Endothelial cell (in vitro differentiated cells): ENCODE measurements at regions not wholly inside any gene's neighbourhood (a gene's known extent, or its start where the extent isn't known, plus 50 kb on each side); places are given as distances from the start of the nearest gene placed in this dataset.

Experiments used
- DNase-seq: peaks from one replicate; pipeline ENCODE4 v3.0.0; 2021; ENCODE audit warnings: low spot score
- H3K27ac Mint-ChIP-seq: one replicate; pipeline ENCODE4 v1.8.0; 2021; ENCODE audit warnings: mixed read lengths, inconsistent platforms; ENCODE audit not compliant: unreplicated experiment
- H3K27me3 Mint-ChIP-seq: one replicate; pipeline ENCODE4 v1.8.0; 2021; ENCODE audit warnings: mild to moderate bottlenecking, moderate library complexity, mixed read lengths, inconsistent platforms; ENCODE audit not compliant: unreplicated experiment
- H3K36me3 Mint-ChIP-seq: one replicate; pipeline ENCODE4 v1.8.0; 2021; ENCODE audit warnings: mild to moderate bottlenecking, low read depth, mixed read lengths, inconsistent platforms; ENCODE audit not compliant: unreplicated experiment
- H3K4me1 Mint-ChIP-seq: one replicate; pipeline ENCODE4 v1.8.0; 2021; ENCODE audit warnings: mild to moderate bottlenecking, mixed read lengths, inconsistent platforms; ENCODE audit not compliant: unreplicated experiment
- H3K4me3 Mint-ChIP-seq: one replicate; pipeline ENCODE4 v1.8.0; 2021; ENCODE audit warnings: mild to moderate bottlenecking, mixed read lengths, inconsistent platforms; ENCODE audit not compliant: unreplicated experiment
- H3K9me3 Mint-ChIP-seq: one replicate; pipeline ENCODE4 v1.8.0; 2021; ENCODE audit warnings: mixed read lengths, inconsistent platforms; ENCODE audit not compliant: unreplicated experiment
- TF ChIP-seq, protein P1 (sequence below): fragments of 200-600 bp; sonication (generic); IDR thresholded peaks from one replicate; pipeline ENCODE4 v1.5.0; 2021; ENCODE audit warnings: antibody characterized with exemption; ENCODE audit not compliant: unreplicated experiment

- H3K4me3 Mint-ChIP-seq = no peak overlapping the region
- TF ChIP-seq, protein P1, sequence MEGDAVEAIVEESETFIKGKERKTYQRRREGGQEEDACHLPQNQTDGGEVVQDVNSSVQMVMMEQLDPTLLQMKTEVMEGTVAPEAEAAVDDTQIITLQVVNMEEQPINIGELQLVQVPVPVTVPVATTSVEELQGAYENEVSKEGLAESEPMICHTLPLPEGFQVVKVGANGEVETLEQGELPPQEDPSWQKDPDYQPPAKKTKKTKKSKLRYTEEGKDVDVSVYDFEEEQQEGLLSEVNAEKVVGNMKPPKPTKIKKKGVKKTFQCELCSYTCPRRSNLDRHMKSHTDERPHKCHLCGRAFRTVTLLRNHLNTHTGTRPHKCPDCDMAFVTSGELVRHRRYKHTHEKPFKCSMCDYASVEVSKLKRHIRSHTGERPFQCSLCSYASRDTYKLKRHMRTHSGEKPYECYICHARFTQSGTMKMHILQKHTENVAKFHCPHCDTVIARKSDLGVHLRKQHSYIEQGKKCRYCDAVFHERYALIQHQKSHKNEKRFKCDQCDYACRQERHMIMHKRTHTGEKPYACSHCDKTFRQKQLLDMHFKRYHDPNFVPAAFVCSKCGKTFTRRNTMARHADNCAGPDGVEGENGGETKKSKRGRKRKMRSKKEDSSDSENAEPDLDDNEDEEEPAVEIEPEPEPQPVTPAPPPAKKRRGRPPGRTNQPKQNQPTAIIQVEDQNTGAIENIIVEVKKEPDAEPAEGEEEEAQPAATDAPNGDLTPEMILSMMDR = no peak
- no peaks in the 10 kb centered on the region for H3K36me3 Mint-ChIP-seq
- no peaks in the 10 kb centered on the region for H3K9me3 Mint-ChIP-seq
- no peak overlapping the region for H3K27ac Mint-ChIP-seq
- no peak for DNase-seq
- no peaks in the 10 kb centered on the region for H3K27me3 Mint-ChIP-seq
- no peaks in the 10 kb centered on the region for H3K4me1 Mint-ChIP-seq
Observed at GRCh38 chr5:91850031-91850430, 466.9 kb upstream of the ARRDC3 start.

- Mint-ChIP-seq H3K9me3 (no peaks in the 10 kb centered on the region), H3K27ac (no peak overlapping the region), H3K36me3 (no peaks in the 10 kb centered on the region), H3K27me3 (no peaks in the 10 kb centered on the region), H3K4me1 (no peaks in the 10 kb centered on the region), H3K4me3 (no peak overlapping the region)
- TF ChIP-seq, protein P1 = no peak
- no peak for DNase-seq
Observed at GRCh38 chr5:91849069-91849468, 466.0 kb upstream of the ARRDC3 start.

DNA sequence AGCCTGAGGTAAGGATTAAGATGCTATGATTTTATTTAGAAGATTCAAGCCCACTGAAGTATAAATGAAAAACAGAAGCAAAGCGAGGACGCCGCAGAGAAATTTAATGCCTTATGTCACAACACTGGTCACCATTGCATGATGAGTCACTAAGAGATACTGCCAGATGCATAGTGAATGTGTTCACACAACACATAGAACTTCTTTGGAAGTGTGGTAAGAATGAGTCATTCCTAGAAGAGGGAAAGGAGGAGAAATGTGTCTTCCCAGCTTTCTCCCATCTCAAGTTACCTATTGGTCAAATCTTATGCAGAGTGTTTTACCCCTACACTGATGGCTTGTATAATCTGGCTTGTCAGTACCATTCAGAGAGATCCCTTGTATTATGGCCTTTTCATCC, 465.3 kb upstream of the ARRDC3 start:
- Mint-ChIP-seq H3K27me3 (no peaks in the 10 kb centered on the region), H3K9me3 (no peaks in the 10 kb centered on the region), H3K4me3 (no peak overlapping the region), H3K27ac (no peak overlapping the region), H3K4me1 (no peaks in the 10 kb centered on the region), H3K36me3 (no peaks in the 10 kb centered on the region)
- TF ChIP-seq, protein P1 = no peak
- no peak for DNase-seq

DNA sequence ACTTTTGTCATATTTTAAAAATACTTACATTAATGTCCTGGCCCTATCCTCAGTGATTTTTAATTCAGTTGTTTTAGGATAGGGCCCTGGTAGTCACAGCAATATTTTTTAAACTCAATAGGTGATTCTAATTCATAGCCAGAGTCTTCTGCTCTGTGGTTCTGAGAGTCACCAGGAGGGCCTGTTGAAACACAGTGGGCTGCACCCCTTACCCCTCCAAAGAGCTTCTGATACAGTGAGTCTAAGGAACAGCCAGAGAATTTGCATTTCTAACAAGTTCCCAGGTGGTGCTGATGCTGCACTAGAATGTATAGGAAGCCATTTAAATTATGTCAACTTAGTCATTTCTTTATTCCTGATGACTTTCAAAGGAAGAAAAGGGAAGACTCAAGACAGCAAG, 458.3 kb upstream of the ARRDC3 start:
- H3K27me3 Mint-ChIP-seq = no peaks in the 10 kb centered on the region
- H3K4me3 Mint-ChIP-seq = no peak overlapping the region
- H3K36me3 Mint-ChIP-seq = no peaks in the 10 kb centered on the region
- TF ChIP-seq, protein P1 = no peak
- H3K27ac Mint-ChIP-seq = no peak overlapping the region
- DNase-seq = no peak
- no peaks in the 10 kb centered on the region for H3K9me3 Mint-ChIP-seq
- no peaks in the 10 kb centered on the region for H3K4me1 Mint-ChIP-seq

- TF ChIP-seq, protein P1 = no peak
- DNase-seq = no peak
- H3K4me3 Mint-ChIP-seq = no peak overlapping the region
- H3K27ac Mint-ChIP-seq = no peak overlapping the region
- no peaks in the 10 kb centered on the region for H3K27me3 Mint-ChIP-seq
- no peaks in the 10 kb centered on the region for H3K36me3 Mint-ChIP-seq
- no peaks in the 10 kb centered on the region for H3K9me3 Mint-ChIP-seq
- no peaks in the 10 kb centered on the region for H3K4me1 Mint-ChIP-seq
Observed at GRCh38 chr5:91840412-91840811, 457.3 kb upstream of the ARRDC3 start.
